ENCODE measurements at regions not wholly inside any gene's neighbourhood (a gene's known extent, or its start where the extent isn't known, plus 50 kb on each side); places are given as distances from the start of the nearest gene placed in this dataset.

DNA sequence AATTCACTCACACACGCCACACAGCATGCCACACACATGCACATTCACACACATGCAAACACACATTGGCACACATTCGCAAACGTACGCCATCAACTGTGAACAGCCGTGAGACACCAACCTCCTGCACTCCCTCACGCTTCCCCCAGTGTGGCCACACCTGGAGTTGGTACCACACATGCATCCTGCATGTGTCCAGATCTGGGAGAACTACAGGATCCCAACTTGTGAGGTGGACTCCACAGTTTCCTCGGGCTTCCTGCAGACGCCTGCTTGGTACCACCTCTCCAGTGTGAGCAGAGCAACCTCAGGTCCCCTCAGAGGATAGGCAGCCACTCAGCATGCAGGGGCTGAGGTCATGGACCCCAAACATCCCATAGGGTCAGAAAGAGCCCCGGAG is 239.0 kb downstream of the EIPR1 start:
- DNase-seq: no peak

DNA sequence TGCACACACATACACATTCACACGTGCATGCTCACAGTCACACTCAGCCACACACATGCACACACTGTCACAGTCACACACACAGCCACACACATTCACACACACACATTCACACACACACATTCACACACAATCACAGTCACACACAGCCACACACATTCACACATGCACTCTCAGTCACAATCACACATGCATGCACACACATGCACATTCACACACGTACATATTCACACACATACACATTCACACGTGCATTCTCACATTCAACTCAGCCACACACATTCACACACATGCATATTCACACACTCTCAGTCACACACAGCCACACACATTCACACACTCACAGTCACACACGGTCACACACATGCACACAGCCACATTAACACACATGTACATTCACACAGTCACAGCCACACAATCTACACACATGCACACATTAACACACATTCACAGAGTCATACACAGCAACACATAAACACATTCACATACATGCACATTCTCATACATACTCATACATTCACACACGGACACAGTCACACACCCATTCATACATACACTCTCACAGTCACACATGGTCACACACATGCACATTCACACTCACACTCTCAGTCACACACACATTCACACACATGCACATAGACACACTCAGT is 239.8 kb downstream of the EIPR1 start:
- DNase-seq: no peak

DNA sequence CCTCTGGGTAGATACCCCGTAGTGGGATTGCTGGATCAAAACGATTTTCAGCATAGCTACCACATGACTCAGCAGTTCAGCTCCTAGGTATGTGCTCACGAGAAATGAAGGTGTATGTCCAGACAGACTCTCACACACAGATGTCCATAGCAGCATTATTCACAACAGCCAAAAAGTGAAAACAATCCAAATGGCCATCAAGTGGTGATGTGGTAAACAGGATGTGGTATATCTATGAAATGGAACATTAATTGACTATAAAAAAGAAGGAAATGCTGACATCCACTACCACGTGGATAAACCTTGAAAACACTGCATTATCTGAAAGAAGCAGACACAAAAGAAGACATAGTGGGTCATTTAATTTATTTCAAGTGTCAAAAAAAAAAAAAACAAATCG is 241.9 kb downstream of the EIPR1 start:
- no peak for DNase-seq

DNA sequence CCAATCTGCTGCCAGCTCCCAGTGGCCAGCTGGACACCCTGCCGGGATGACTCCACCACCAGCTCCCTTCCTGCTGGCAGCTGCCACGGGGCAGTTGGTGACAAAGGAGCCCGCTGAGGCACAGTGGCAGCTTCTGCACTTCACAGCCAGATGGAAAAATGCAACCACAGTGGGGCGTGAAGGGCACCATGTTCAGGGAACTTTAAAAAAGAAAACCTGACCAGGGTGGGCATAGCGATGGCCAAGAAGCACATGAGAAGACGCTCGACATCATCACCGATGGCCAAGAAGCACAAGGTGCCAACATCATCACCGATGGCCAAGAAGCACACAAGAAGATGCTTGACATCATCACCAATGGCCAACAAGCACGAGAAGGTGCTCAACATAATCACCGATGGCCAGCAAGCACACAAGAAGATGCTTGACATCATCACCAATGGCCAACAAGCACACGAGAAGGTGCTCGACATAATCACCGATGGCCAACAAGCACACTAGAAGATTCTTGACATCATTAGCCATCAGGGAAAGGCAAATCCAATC is 243.5 kb downstream of the EIPR1 start:
- DNase-seq: no peak

DNA sequence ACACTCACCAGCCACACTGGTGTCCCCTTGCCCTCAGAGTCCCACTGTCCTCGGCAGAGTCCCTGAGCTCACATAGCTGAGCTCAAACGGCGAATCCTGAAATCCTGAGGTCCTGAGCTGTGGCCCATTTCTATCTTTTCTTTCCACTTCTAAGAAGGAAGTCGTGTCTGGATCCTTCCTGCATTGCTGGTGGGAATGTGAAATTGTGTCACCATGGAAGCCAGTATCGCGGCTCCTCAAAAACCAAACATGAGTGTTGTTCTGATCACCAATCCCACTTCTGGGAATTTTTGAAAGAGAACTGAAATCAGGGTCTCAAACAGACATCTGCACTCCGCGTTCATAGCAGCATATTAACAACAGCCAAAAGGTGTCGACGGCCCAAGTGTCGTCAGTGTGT is 244.7 kb downstream of the EIPR1 start:
- DNase-seq: no peak

DNA sequence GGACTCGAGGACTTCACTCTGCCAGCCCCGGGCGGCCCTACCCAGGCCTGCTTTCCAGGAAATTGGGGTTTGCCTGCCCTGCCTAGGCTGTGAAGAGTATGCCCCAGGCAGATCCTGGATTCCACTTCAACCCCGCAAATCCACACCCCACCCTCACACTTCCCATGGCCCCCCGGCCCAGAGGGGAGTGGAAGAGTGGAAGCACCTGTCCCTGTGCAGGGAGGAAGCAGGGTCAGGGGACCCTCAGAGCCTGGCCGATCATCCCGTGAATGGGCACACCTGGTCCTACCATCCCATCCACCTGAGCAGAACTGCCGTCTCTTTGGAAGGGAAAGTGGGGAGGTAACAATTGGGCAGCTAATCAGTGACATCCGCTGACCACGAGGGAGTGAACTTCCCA is 245.2 kb downstream of the EIPR1 start:
- DNase-seq: no peak

DNA sequence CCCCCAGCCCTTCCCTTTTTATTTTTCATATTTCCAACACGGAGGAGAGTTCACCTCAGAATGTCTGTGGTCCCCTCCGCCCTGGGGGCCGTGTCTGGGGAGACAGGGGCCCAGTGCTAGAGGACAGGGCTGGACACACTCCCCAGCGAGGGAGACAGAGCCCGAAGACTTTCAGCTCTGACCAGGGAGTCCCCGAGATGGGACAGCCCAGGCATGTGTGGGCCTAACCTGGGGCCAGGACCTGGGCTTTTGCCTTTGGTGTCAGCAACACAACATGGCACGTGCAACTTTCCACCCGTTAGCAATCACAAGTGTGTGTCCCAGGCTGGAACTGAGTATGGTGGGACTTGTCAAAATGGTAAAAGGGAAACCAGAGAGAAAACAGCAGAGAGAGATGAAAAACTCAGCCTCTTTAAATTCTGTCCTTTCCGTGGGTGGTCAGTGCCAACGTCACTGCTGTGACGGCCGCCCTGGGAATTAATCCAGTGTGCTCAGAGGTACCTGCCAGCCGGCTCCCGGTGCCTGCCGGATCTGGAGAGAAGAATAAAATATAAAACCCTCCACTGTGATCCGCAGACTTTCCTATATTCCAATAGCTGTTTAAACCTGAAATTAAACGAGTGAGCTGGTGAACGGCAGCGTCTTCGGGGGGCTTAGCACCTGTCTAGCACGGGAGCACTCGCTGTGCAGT is 245.8 kb downstream of the EIPR1 start:
- no peak for DNase-seq

DNA sequence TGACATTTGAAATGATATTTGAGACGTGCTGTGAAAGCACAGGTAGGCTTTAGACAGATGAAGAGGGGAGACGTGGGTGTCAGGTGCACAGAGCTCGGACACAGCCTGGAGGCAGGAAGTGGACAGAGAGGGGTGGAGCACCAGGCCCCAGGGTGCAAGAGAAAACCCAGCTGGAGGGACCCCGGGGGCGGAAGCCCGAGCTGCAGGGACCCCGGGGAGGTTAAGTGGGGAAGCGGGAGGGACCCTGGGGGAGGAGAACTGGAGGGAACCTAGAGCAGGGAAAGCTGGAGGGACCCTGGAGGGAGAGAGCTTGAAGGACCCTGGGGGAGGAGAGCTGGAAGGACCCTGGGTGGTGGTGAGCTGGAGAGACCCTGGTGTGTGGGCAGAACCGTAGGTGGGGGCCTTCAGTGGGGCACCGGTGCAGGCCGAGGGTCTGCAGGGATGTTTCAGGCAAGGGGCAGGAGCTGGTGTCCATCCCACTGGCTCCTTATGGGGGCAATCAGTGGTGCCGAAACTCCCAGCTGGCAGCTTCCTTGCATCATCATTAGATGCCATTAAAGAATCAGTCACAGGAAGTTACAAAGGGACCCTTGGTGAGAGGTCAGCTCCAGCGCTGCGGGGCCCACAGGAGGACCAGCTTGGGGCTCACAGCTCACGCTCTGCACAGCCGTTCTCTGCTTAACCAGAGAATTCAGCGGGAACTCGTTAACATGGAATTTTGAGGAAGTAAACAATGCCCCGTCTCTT is 246.6 kb downstream of the EIPR1 start:
- DNase-seq: no peak

DNA sequence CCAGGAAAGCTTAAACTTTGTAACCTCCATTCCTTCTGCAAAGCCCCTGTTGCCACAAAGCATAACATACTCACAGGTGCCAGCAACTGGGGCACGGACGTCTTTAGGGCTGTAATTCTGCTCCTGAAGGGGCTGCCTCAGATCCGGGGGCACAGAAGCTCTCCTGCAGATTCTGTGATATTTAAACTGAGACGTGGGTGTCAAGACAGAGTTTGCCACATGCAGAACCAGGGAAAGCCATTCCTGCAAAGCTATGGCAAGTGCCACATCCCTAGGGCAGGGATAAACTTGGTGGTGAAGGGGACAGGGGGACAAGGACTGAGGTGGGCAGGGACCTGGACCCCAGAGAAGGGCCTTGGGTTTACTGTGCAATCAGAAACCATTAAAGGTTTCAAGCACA is 247.2 kb downstream of the EIPR1 start:
- no peak for DNase-seq

DNA sequence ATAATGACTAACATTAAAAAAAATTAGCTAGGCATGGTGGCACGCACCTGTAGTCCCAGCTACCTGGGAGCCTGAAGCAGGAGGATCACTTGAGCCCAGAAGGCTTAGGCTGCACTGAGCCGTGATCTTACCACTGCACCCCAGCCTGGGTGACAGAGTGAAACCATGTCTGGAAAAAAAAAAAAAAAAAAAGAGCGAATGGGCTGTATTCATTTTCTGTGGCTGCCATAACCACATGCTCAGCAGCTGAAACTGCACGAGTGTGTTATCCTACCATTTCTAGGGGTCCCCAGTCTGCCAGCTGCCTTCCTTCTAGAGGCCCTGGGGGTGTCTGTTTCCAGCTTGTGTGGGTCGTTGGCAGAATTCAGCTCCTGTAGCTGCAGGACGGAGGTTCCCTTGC is 247.8 kb downstream of the EIPR1 start:
- no peak for DNase-seq

DNA sequence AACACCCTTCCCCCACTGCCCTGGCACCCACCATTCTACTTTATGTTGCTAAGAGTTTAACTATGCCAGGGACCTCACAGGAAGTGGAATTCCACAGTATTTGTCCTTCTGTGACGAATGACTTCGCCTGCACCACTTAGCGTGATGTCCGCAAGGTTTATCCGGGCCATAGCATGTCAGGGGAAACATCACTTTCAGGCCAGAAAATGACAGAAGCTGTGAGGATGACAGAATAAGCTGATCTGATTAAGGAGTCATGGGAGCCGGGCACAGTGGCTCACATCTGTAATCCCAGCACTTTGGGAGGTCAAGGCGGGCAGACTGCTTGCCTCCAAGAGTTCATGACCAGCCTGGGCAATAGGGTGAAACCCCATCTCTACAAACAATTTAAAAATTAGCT is 248.8 kb downstream of the EIPR1 start:
- DNase-seq: no peak

DNA sequence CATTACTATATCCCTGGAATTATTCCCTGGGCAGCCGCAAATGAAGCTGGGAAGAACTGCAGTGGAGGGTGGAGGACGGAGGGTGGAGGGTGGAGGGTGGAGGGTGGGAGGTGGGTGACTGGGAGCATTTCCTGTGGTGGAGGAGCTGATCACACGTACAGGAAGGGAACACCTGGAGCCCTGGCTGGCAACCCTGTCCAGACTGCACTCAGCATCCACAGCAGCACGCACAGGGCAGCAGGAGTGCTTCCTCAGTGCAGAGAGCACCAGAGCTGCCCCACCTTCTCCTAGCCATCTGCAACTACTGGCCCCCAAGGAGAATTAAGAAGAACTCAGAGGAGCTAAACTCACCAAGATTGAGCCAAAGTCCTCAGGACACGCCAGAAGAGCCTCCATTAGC is 249.9 kb downstream of the EIPR1 start:
- no peak for DNase-seq

DNA sequence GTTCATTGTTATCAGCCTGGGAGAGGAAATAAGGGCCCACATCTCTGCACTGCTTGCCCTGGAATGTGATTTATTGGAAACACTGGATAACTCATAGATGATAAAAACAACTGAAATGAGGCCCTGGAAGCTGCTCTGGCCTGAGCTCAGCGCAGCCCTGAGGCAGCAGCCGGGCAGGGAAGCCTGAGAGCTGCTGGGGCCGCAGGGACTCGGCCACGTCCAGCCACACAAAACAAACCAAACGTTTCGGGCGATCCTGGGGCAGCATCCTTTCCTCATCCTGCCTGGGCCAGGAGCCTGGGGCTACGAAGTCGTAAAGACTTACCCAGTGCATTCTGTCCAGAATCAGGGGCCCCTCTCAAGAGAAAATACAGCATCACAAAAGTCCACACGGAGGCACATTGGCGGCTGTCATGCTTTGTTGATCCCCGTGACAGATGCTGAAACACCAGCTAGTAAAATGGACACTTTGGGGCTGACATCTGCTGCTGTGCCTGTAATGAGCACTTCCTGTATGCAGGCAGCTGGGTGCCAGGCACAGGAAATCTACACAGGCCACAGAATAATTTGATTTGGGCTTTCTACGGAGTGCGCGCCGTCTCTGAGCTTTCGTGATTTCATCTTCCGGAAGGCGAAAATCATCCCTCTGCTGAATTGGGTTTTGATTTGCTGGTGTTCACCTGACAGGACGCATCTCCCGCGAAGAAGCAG is 250.6 kb downstream of the EIPR1 start:
- no peak for DNase-seq

DNA sequence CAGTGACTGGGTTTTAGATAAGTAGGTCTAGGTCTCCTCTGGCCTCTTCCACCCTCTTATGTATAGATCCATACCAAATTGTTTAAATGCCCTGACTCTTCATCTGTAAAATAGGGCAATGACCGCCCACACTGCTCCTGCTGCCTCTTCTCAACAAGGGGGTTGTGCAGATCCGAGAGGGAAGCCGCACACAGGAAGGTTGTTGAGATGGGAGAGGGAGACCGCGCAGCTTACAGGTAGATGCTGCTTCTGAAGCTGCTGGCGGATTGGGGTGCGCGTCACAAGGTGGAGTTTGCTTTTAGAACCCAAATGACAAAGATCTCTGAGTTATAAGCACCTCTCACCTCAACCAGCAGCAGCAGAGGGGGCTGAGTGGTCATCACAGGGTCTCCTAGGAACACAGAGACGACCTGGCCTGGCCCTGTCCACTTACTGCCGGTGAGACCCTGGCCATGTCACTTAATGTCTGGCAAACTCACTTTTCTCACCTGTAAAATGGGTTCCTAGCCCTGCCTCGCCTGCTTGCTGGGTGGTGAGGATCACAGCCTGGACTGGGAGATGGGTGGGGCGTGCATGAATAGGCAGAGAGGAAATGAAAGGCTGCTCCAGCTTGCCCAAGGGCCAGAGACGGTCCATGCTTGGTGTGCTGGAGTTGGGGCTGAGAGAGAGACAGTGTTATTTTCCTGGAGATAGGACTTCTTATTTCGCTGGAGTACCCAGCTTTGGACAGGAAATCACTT is 251.3 kb downstream of the EIPR1 start:
- no peak for DNase-seq

DNA sequence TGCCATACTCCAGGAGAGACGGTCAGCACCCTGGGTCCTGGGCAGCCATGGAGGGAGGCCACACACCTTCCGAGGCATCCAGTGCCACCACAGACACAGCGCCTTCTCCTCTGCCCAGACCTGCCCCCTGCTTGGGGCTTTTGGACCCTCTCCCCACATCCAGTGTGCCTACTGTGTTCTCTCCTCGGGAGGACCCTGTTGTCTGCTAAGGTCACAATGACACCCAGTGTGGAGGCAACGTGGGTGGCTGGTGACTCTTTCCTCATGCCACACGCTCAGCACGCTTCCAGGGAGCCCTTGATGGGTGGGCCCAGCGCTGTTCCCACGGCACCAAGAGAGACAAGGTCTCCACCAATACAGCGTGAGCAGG is 251.9 kb downstream of the EIPR1 start:
- DNase-seq: no peak

DNA sequence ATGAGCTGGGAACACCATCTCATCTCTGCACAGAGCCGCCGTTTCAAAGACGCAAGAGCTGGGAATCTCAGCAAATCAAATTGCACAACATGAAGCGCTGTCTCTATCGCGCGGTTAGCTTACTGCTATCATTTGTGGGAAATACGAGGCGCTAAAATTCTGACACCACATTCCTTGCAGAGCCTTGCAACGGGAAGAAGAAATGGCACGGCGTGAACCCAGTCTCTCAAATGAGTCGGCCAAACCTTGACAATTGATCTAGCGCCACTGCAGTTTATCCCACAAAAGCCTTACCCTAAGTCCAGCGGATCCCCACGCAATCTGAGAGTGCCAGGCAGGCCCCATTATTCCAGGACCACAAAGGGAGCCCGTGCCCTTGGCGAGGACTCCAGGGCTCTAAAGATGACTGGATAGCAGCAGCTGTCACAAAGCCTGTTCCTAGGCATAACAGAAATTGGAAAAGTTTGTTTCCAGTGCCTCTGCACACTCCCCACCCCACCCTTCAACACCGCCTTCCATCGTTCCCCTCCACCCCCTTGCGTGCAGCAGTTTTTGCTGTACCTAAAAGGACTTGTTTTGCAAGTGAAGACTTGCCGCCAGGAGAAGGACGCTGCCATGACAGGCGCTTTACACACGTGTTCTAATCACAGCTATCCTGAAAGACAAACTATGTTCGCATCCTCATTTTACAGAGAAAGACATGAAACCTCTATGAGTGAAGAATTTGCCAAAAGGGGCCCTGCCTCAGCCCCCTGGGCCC is 252.4 kb downstream of the EIPR1 start:
- no peak for DNase-seq

DNA sequence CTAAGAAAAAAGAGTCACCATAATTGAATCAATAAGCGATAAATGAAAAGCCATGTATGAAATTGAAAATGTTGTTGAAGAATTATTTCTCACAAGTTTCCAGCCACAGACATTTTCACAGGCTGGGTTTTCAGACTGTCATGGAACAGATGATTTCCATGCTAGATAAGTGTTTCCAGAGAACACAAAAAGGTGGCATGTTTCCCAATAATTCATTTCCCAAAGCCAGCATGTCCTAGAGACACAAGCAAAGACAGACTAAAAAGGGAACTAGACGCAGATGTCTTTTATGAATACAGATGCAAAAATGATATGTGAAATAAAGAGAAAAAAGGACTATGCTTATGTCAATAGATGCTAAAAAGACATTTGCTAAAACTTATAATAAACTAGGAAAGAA is 255.1 kb downstream of the EIPR1 start:
- no peak for DNase-seq

DNA sequence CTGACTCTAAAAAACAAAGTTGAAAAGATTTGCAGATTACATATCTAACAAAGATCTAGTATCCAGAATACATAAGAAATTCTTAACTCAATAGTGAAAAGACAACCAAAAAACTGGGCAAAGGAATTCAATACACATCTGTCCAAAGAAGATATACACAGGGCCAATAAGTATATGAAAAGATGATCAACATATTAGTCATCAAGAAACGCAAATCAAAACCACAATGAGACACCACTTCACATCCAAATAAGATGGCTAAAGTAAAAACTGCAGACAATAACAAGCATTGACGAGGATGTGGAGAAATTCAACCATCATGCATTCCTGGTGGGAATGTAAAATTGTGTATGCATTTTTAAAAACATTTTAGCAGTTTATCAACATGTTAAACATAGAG is 256.0 kb downstream of the EIPR1 start:
- DNase-seq: no peak

DNA sequence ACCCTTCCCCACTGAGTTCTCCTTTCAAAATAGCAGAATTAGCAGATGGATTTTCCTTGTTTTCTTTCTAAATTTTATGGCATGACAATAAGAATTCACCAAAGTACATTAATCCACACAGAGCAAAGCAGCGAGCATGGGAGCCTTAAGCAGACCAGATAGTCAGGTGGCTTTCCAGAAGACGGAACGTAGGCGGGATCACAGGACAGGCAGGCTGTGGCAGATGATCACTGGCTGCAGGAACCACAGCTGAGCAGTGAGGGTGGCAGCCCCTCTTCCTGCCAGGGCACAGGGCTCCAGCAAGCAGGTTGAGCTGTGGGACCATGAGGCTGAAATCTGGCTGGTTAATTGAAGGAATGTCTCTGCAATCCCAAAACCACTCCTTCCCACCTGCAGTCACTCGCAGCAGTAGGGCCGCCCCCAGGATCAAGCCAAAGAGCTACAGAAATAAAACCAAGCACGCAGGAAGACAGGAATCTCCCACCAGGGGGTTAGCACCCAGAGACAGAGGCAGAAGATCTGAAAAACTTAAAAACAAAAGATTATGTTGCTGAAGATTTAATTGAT is 259.9 kb downstream of the EIPR1 start:
- DNase-seq: no peak

DNA sequence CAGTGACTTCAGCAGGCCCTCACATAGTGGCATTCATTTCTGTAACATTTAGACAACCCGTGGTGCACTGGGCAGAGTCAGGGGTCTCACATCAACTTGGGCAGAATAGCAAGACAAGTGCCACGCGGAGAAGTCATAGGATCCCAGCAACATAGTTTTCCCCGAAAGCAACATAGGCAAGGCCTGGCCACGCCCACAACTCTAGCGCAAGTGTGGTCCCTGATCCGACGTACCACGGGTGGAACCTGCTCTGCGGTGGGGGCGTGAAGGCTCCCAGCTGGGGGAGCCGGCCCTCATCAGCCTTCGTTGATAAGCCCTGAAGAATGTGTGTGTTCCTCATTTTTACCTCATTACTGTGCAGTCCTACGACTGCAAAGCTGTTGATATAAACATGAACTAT is 261.2 kb downstream of the EIPR1 start:
- no peak for DNase-seq

DNA sequence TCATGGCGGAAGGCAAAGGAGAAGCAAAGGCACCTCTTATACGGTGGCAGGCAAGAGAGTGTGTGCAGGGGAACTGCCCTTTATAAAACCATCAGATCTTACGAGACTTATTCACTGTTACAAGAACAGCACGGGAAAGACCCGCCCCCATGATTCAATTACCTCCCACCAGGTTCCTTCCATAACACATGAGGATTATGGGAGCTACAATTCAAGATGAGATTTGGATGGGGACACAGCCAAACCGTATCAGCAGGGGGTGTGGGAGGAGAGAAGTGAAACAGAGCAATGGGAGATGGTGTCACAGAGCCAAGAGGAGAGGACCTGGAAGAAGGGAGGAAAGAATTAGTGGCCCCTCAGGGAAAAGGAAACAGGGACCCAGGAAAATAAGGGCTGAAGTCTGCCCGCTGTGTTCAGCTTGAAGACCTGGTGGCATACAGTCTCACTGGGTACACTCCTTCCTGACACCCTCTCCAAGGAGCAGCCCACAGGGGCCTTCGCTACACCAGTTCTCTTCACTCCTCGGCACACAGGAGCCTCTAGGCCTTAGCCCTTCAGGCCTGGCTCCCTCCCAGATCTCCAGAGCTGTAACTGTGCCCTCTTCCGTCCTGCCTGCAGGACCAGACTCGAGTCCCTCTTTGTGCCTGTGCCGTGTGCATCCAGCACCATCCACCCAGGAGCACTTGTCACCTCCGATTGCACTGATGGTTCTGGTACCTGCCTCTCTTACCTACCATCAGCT is 262.1 kb downstream of the EIPR1 start:
- DNase-seq: no peak
